DMS53 treated with DMSO at 0.1 percent for 48 hours (cell line): ENCODE measurements at regions not wholly inside any gene's neighbourhood (a gene's known extent, or its start where the extent isn't known, plus 50 kb on each side); places are given as distances from the start of the nearest gene placed in this dataset.
"Not testable (repeated sequence)": the region's sequence is repeated elsewhere in the genome, so short reads cannot be mapped to it uniquely, and the experiment has no call there.

ENCODE experiments used
- DNase-seq: peaks from one replicate; lab custom pipeline; 2025; ENCODE audit not compliant: unreplicated experiment; lab: John Stamatoyannopoulos, UW

GRCh38 chr9:73056245-73056644, 95.4 kb upstream of the ANXA1 start:
- no peak for DNase-seq

- no peak for DNase-seq
Observed at GRCh38 chr9:73054091-73054490, 97.6 kb upstream of the ANXA1 start.

- DNase-seq = no peak
Observed at GRCh38 chr9:73053543-73053942, 98.1 kb upstream of the ANXA1 start.

GRCh38 chr9:73050887-73051550, 98.2 kb upstream of the ALDH1A1 start:
- peak; percentile 36 for DNase-seq

GRCh38 chr9:73050065-73050816, 97.4 kb upstream of the ALDH1A1 start:
- DNase-seq = no peak

- DNase-seq = no peak
Observed at GRCh38 chr9:73049280-73049679, 96.4 kb upstream of the ALDH1A1 start.

GRCh38 chr9:73046769-73047168, 93.9 kb upstream of the ALDH1A1 start:
- no peak for DNase-seq

GRCh38 chr9:73044776-73045175, 91.9 kb upstream of the ALDH1A1 start:
- DNase-seq = not testable (repeated sequence)

- no peak for DNase-seq
Observed at GRCh38 chr9:73042155-73042554, 89.3 kb upstream of the ALDH1A1 start.

GRCh38 chr9:73039271-73040263, 86.7 kb upstream of the ALDH1A1 start:
- no peak for DNase-seq

- DNase-seq = no peak
Observed at GRCh38 chr9:73038613-73039012, 85.8 kb upstream of the ALDH1A1 start.

- no peak for DNase-seq
Observed at GRCh38 chr9:73038089-73038509, 85.2 kb upstream of the ALDH1A1 start.

GRCh38 chr9:73037613-73038012, 84.8 kb upstream of the ALDH1A1 start:
- no peak for DNase-seq

- no peak for DNase-seq
Observed at GRCh38 chr9:73034962-73035361, 82.1 kb upstream of the ALDH1A1 start.

GRCh38 chr9:73031350-73031749, 78.5 kb upstream of the ALDH1A1 start:
- DNase-seq = no peak

GRCh38 chr9:73030370-73031030, 77.6 kb upstream of the ALDH1A1 start:
- DNase-seq = no peak

- no peak for DNase-seq
Observed at GRCh38 chr9:73029346-73029745, 76.5 kb upstream of the ALDH1A1 start.

- DNase-seq = no peak
Observed at GRCh38 chr9:73026375-73026774, 73.5 kb upstream of the ALDH1A1 start.

GRCh38 chr9:73024601-73025034, 71.8 kb upstream of the ALDH1A1 start:
- no peak for DNase-seq

- DNase-seq = peak; percentile 62
Observed at GRCh38 chr9:73023025-73023541, 70.2 kb upstream of the ALDH1A1 start.

GRCh38 chr9:73022353-73022752, 69.5 kb upstream of the ALDH1A1 start:
- DNase-seq = no peak
